Activated CD8-positive, alpha-beta memory T cell treated with anti-CD3 and anti-CD28 coated beads, Interleukin-2, amount 50 U/mL, for 4 hours (primary cell): ENCODE measurements at regions not wholly inside any gene's neighbourhood (a gene's known extent, or its start where the extent isn't known, plus 50 kb on each side); places are given as distances from the start of the nearest gene placed in this dataset.
"Not testable (repeated sequence)": the region's sequence is repeated elsewhere in the genome, so short reads cannot be mapped to it uniquely, and the experiment has no call there.

Source experiments
- DNase-seq: peaks from one replicate; pipeline ENCODE4 v3.0.0-alpha.2; 2020

DNA sequence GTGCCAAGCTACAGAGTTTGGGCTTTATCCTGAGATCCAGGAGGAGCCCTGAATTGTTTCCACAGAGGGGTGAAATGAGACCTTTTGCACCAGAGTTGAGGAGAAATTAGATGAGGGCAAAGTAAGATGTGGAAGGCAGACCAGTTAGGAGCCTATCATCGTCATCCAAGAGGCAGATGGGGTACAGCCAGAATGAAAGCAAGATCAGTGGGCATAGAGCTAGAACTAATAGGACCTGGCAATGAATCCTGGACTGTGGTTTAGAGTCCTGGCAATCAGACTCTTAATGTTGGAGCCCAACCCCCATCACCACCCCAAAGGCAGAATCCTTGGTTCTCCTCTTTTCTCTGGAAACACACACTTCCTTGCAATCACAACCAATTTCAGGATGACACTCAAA lies 166.6 kb upstream of the HMGA2 start:
- DNase-seq, result no peak

DNA sequence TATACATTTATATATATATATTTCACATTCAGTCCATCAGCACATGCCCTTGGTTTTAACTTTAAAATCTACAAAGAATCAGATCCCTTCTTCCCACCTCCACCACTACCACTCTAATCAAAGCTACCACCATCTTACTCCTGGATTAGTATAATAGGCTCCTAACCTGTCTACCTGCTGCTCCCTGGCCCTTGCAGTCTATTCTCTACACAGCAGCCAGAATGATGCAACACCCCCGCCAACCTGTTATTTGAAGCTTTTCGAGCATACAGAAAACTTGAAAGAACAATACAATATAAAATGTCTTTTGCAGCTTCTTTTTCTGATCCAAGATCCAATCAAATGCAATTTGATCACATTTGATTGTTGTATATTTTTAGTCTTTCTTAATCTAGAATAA lies 165.9 kb upstream of the HMGA2 start:
- DNase-seq, result no peak

DNA sequence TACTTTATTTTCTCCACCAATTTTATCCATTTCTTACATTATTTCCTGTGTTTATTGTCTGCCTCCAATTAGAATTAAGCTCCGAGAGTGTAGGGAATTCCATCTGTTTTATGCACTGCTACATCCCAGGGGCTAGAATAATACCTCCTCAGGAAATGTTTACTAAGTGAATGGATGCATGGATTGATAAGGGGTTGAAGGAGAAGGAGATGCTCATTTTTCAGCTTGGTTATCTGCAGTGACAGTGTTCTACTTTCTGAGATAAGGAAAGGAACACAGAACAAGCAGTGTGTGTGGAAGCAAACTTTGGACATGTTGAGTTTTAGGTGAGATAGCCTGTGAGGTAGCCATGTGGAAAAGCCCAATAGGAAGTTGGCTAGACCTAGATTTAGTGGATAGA lies 164.6 kb upstream of the HMGA2 start:
- no peak for DNase-seq

DNA sequence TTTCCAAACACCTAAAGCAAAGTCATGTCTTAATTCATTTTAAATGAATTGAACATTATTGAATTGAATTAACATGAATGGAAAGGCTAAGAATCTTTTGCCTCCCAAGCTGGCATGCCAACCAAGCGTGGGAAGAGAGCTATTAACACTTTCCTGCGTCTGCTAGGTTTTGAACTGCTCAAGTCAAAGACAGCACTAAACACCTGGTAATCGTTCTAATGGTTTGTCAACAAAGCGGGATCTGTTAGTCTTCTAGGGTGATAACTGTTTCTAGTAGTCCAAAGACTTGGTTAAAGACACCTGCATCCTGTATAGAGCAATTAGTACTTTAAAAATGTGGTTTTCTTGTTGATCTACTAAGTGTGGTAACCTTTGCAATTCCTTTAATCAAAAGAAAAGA lies 164.2 kb upstream of the HMGA2 start:
- no peak for DNase-seq

DNA sequence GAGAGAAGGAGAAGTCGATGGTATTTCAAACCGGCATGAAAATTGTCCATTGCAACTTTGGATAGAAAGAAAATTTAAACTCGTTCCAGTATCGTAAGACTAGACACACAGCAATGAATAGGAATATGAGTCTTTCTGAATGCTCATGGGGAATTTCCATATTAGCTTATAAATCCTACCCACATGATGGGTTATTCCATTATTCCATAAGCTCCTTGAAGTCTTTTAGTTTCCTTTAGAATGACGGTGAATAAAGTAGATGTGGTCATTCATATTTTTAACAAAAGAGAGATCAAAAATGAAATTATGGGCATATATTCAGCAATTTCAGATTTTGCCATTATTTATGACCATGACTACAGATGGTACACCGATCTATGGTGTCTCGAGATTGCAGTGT lies 163.4 kb upstream of the HMGA2 start:
- DNase-seq, result no peak

DNA sequence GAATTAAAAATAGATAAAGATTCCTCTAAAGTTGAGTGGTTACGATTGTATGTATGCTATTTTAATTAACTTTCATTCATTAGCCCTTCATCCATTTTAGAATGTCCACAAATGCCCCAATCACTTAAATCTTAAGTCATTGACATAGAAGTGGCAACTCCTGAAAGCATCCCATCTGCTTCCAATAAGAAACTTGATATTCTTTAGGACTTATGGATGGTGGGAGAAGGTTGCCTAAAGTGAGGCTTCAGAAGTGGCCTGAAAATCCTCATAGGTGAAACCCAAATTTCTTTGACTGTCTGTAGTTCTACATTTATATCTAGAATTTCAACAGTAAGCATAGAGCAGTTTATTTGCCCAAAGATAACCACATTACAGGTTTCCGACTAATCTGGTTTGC lies 161.7 kb upstream of the HMGA2 start:
- DNase-seq, result no peak

DNA sequence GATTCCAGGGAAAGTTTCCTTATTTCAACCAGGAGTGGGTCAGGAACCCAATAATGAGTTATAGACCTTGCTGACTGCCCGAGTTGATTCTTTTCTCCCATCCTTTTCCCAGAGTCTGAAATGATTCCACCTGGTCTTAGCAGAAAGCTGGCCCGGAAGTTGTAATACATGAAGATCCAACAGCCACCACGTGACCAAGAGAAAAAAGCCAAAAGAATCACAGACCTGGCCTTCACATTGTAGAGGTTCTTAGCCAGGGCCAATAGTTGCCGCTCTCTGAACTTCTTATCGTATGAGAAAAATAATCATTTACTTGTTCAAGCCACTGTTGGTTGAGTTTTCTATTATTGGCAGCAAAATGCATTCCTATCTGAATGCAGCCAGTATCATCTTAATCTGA lies 161.2 kb upstream of the HMGA2 start:
- DNase-seq, result no peak

DNA sequence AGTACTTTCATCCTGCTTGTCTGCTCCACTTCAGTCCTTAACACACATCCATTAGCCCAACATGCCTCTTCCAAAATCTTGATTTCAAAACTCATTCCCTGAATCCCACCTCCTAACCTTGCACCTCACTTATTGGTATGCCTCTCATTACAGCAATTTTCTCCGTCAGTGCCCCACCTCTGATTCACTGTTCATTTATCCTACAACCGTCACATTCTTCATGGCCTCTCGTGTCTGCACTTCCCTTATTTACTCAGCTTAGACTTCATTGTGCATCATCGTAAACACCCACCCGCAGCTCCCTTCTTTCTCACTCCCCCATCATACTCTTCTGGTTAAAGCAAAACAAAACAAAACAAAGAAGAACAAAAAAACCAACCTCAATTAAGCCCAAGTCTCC lies 160.6 kb upstream of the HMGA2 start:
- DNase-seq, result no peak

DNA sequence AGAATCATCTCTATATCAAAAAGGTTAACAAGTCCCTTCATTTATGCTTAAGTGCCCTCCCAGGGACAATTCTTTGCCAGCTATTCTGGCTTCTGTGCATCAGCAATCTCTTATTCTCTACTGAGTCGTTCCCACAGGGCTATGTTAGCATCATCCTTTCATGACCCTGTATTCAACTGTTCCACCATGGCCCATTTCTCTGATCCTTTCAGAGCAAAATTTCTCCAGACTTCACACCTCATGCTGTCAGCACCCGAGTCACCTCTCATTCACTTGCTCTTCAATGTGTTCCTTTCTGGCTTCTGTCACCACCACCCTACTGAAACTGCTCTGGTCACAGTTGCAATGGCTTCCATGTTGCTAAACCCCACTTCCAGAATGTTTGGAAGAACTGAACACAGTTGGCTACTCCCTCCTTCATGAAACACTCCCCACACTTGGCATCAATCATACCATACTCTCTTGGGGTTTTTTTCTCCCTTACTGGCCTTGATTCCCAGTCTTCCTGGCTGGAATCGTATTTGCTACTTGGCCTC lies 159.5 kb upstream of the HMGA2 start:
- no peak for DNase-seq

DNA sequence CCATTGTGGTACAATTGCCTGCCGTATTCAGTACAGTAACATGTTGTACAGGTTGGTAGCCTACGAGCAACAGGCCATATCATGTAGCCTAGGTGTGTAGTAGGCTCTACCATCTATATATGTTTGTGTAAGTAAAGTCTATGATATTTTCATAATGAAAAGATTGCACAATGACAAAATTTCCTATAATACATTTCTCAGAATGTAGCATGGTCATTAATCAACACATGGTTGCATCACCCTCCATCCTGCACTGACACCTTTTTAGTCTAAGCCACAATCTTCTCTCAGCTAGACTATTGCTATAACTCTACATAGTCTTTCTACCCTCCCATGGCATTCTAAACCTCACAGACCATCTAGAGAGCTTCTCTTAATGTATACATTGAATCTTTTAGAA lies 158.5 kb upstream of the HMGA2 start:
- no peak for DNase-seq

DNA sequence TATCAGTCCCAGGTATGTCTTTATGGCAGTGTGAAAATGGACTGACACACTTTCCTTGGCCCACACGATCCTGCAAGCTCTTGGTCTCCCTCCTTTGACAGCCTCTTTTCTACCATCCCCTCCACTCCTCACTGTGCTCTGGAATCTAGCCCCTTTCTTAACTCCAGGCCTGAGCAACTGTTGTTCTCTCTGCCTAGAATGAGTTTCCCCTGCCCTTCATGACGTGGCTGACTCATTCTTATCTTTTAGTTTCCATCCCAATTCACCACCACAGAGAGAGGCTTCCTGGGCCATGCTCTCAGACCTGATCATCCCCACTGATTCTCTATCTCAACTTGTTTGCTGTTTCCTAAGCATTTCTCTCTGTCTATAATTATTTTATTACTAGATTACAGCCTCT lies 157.4 kb upstream of the HMGA2 start:
- DNase-seq, result no peak

DNA sequence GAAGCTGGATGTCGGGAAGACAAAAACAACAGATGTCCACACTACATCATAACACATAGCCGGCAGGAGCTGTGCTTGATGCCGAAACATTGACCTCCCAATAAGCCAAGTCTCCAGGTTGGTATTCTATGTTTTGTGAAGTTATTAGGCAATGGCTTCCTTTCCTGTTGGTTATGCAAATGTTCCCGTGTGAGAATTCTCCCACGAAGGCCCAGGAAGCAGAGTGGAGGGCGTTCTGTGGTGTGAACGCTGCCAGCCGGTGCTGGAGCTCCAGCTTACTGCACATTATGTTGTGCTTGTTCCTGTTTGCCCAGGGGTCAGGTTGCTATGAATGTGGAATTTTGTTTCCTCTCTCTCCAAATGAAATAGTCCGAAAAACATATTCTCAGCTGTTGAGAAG lies 156.4 kb upstream of the HMGA2 start:
- no peak for DNase-seq

DNA sequence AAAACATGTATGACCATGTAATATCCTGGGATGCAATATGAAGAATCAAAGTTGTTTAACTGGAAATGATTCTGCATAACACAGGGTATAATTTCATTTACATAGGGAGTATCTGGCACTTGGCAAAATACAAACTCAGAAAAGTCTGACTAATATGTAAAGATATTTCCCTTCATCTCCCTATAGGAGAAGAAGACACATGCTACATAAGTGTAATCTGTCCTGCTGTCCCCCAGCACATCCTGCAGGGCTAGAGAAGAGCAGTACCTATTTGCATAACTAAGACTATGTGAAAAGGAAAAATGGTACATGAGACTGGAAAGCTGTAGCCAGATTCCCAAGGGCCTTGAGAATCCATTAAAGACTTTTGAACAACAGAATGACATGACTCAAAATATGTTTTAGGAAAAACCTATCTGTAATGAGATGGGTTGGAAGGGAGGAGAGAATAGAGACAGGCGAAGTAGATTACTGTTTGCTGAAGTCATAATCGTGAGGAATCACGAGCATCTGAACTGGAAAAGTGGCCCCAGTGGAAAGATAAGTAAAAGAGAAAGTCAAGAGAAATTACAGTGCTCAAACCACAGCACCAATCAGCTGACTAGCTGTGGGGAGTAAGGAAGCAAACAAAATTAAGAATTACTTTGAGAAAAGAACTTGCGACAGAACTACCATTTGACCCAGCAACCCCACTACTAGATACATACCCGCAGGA lies 155.1 kb upstream of the HMGA2 start:
- DNase-seq, result no peak

DNA sequence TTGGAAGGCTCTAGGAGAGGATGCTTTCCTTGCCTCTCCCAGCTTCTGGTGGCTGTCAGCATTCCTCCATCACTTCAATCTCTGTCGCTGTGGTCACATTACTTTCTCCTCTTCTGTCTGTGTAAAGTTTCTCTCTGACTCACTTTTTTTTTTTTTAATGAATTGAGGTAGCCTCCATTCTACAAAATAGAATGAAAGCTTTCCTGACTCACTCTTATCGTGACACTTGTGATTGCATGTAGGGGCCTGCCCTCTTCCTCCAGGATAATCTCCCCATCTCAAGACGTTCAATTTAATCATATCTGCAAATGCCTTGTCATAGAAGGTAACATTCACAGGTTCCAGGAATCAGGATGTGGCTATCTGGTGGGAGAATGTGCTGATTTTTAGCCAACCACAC lies 153.5 kb upstream of the HMGA2 start:
- DNase-seq, result no peak

DNA sequence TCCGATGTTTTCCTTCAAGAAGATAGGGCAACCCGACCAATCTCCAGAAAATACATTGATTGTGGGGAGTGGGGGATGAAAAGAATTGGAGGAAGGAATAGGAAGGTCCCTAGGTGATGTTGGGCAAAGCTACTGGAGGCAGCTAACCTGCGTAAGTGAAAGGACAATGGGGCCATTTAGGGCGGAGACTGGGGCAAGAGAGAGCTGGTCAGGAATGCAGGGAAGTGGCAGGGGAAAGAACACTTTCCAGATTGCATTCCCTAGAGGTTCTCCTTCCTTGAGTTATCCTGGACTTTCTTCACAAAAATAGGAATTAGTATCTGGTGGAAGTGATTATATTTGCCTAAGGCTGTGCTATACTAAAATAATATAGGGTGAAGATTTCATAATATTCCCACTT lies 151.8 kb upstream of the HMGA2 start:
- no peak for DNase-seq

DNA sequence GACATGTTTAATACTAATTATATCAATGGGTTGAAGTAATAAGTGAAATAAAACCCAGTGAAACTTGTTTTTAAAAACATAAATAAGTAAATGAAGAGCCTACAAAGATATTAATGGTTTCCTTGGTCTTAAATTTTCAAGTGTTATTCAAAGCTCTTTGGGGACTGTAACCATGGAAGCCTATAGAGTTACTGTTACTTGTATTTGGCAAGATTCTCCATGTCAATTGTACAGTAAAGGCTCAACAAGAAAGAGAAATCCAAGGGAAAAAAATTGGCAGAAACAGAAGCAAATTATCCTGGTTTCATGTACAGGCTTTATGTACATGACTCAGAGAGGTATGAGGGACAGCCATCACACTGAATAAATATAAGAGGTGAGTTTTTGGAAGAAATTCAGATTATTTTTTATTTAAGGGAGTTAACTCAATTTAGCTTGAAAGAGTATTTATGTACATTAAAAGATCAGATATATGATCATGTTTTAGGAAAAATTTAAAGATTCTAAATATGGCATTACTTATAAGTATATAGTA lies 151.1 kb upstream of the HMGA2 start:
- DNase-seq, result no peak

DNA sequence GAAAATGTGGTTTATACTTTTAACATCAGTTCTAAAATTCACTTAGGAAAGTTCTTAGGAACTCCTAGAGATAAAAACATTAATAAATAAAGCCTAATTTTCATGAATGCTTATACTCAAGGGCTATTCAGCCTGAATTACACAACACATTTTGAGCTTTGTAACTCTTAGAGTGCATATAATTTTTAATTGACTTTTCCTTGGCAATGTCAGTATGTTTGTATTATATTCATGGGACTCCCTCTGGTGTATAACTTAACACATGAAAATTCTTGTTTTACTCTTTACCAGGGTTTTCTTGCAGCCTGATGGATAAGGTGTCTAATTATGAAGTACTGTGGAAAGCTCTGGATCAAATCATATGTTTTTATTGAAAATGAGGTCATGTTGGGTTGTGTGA lies 150.6 kb upstream of the HMGA2 start:
- no peak for DNase-seq

DNA sequence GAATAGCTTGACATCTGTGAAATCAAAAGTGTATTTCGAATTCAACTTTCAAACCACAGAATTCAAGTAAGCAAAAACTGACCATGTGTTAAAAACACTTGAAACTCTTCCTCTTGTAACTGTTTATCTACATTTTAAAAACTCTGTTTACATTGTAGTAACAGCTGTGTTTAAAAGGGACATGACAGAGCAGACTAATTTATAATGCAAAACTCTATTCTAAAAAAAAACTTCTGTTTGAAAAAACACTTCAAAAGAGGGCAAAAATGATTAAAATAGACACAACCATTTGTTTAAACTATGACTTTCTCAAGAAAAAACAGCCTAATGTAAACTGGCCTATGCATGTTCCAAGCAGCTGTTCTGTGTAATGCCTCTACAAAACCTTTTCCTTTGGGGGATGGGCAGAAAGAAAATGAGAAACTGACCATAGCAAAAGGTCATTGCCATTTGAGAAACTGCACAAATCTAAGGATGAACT lies 149.1 kb upstream of the HMGA2 start:
- DNase-seq, result no peak

DNA sequence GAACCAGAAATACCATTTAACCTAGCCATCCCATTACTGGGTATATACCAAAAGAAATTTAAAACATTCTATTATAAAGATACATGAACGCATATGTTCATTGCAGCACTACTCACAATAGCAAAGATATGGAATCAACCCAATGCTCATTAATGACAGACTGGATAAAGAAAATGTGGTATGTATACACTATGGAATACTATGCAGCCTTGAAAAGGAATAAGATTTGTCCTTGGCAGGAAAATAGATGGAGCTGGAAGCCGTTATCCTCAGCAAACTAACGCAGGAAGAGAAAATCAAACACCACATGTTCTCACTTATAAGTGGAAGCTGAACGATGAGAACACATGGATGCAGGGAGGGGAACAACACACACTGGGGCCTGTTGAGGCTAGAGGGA lies 146.1 kb upstream of the HMGA2 start:
- DNase-seq, result not testable (repeated sequence)

DNA sequence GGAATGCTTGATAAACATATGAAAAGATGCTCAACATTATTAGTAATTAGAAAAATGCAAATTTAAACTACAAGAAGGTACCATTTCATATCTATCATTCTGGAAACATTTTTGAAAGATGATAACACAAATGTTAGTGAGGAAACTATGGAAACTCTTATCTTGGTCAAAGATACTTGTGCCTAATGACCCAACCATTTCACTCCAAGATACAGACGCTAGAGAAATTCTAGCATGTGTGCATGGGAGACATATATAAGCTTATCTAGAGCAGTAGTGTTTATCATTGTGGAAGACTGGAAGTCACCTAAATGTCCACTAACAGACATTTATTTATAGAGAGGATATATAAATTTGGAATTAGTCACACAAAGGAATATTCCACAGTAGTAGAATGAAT lies 143.1 kb upstream of the HMGA2 start:
- DNase-seq, result no peak

DNA sequence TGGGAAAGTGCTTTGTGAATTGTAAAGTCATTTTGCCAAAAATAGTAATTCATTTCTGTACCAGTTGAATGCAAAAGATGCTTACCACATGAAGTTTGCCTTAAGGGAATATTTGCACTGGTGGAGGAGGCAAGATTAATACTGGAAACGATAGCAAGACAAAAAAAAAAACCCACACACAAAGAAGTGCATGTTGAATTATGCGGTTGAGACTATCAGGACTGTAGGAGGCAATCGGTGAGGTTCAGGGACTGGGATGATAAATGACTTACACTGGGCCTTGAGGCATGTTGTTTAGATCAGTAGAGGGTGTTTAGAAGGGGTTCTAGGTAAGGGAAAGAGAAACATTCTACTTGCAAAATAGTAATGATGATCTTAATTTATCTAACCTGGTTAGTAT lies 142.2 kb upstream of the HMGA2 start:
- no peak for DNase-seq

DNA sequence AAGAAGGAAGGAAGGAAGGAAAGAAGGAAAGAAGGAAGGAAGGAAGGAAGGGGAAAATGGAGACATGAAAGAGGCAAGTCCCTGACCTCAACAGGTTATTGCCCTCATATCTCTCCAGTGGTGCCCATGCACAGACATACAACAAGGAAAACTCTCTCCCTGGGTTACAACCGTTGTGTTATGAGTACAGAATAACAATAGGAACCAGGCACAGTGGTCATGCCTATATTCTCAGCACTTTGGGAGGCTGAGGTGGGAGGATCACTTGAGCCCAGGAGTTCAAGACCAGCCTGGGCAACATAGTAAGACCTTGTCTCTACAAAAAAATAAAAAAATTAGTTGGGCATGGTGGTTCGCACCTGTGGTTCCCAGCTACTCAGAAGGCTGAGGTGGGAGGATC lies 139.4 kb upstream of the HMGA2 start:
- DNase-seq, result no peak

DNA sequence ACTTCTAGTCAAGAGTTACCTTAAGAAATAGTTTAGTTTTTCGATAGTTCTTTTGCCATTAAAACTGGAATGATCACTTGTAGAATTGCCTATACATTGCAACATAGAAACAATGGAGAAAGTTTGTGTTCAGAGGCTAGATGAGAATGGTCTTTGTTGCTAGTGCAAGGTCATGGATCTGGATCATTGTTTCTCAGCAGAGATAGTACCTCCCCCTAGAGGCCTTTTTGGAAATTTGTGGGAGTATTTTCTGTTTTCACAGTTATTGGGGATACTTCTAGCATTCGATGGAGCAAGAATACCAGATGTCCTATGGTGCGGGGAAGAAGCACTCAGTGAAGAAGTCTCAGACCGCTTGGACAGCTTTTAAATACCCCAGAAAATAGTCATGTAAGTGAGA lies 138.8 kb upstream of the HMGA2 start:
- DNase-seq, result no peak

DNA sequence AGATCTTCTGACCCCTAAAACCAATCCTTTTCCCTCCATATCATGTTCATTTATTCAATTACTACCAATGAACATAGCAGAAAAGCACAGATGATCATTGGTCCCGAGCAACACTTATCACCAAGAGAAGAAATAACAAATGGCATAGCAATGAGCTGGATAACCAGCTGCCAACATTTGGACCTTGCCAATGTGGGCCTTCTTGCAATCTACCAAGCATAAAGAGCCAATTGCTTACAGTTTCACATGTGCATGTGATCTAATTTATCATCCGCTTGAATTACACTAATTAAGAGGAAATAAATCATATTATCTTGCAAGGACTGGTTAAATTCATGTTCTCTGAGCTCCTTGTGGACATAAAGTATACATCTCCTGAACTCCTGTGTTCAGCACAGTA lies 134.8 kb upstream of the HMGA2 start:
- DNase-seq, result no peak

DNA sequence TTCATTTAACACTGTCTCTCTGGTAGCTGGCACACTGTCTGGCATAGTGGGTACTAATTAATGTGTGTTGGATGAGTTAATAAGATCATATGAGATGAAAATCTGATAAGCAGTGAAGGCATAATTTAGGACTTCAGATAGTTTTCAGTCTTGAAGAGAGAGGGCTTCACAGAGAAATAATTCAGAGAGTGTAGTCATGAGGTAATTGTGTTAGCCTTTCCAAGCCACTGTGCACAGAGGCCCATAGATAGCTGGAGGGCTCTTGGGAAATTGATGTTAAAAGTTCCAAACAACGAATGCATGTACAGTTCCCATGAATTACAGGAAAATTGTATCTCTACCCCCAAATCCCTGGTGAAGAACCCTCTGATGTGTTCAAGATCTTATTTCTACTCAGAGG lies 133.8 kb upstream of the HMGA2 start:
- no peak for DNase-seq
